HG03520 (cell line): ENCODE measurements at regions not wholly inside any gene's neighbourhood (a gene's known extent, or its start where the extent isn't known, plus 50 kb on each side); places are given as distances from the start of the nearest gene placed in this dataset.
"Not testable (repeated sequence)": the region's sequence is repeated elsewhere in the genome, so short reads cannot be mapped to it uniquely, and the experiment has no call there.

Experiments
- ATAC-seq: cut with Tn5 transposase; IDR thresholded peaks from one replicate; pipeline ENCODE4 v1.9.1; 2021; ENCODE audit warnings: mild to moderate bottlenecking, moderate library complexity; ENCODE audit not compliant: unreplicated experiment

DNA sequence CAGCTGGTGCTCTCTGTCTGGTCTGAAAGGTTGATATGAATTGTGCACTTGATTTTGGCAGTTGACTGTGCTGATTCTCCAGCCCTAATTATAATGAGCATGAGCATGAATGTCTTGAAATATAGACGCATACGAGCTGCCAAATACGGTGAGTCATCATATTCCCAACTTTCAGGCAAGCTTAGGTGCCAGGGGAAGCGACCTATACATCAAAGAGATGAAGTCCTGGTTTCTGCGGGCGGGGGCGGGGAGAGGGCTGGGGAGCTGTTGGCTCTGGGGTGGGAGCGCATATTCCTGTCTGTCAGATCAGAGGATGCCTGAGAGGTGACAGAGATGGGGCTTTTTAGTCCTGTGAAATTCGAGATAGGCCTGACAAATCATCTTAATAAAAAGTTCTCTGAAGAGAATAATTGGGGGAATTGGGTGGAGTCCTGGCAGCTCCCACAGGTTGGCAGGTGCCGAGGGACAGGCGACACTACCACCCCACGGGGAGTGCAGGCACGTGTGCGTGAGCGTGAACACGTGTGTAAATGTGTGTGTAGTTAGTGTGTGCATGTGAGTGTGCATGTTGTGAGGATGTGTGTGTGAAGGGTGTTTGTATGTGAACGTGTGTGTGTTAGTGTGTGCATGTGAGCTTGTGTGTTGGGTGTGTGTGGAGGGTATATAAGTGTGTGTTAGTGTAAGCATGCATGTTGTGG lies 865.3 kb downstream of the TBC1D22A start:
- ATAC-seq: no peak

DNA sequence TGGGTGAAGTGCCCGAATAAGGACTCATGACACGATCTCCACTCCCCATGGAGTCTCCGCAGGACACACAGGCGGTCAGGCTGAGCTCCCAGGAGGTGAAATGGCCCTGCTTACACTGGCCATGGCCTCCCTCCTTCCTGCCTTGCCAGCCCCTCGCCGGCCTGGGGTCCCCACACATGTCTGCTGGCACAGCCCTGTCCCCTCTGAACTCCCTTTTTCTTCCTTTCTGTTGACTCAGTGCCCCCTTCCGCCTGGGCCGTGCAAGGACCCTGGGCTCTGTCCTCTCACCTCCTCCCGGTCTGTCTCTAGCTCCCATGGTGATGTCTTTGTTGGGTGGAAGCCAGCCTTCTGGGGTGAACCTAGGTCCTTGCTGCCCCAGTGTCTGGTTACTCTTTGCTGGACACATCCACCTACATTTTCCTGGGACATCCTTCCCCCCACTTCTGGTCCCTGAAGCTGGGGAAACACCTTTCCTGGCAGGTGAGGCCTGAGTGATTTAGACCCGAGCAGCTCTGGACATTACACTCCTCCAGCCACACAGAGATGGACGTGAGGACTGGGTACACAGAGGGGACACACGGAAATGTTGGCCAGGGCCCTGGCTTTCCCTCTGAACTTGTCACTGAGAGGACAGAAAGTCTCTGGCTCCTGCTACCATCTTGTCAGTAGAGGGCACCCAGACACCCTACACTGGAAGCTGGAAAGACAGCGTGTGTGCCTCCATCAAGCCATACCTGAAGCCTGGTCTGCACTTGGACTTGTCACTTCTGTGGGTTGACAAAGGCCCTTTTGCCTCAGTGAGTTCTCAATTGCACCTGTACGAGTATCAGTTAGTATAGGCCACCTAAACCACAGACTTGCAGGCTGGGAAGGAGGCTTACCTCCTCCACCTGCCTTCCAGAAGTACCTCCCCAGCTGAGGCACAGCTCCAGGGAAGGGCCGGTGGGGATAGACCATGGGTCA lies 864.3 kb downstream of the TBC1D22A start:
- ATAC-seq: no peak

DNA sequence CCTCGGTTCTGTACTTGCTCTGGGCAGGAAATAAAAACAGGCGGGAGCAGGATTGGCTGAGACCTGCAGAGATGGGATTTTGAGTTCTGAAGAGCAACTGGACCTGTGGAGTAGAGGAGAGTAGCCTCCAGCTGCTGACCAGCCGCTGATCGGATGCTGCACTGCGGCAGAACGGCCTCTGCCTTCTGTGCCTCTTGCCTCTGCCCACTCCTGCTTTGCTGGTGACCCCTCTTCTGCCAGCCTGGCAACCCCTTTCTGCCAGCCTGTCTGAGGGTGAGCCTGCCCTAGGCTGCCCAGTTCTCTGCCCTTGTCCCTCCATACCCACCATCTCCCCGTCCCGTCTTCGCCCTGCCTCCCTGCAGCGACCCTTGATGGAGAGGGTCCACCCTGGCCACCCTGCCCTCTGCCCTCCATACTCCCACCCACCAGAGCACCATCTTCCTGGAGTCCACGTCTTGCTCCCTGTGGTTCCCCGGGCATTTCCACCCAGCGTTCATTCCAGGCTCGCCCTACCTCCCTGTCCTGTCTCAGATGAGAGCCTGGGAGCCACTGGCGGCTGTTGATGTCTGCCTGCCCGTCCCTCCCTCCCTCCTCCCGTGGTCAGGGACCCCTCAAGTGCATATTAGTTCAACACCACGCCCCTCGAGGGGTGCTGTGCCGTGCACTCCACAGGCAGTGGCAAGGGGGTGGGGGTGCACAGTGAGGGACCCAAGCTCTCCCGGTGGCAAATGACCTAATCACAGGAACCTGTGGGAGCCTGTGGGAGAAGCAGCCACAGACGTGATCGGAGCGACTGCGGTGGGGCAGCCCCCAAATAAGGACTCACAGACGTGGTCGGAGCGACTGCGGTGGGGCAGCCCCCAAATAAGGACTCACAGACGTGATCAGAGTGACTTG lies 863.3 kb downstream of the TBC1D22A start:
- ATAC-seq: no peak

DNA sequence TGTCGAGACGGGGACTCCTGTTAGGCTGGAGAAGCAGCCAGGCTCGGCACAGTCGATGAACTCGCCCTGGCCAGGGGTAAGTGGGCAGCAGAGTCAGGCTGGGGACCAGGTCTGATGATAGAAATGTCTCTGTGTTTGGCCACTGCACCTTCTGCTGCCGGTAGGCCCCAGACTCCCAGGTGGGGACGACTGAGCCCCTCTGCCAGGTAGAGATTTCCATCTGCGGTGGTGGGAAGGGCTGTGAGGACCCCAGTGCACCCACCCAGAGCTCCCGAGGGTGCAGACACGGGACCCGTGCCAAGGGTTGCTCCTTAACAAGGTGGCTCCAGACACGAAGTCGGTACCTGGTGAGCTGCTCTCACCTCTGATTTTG lies 862.5 kb downstream of the TBC1D22A start:
- ATAC-seq: no peak

DNA sequence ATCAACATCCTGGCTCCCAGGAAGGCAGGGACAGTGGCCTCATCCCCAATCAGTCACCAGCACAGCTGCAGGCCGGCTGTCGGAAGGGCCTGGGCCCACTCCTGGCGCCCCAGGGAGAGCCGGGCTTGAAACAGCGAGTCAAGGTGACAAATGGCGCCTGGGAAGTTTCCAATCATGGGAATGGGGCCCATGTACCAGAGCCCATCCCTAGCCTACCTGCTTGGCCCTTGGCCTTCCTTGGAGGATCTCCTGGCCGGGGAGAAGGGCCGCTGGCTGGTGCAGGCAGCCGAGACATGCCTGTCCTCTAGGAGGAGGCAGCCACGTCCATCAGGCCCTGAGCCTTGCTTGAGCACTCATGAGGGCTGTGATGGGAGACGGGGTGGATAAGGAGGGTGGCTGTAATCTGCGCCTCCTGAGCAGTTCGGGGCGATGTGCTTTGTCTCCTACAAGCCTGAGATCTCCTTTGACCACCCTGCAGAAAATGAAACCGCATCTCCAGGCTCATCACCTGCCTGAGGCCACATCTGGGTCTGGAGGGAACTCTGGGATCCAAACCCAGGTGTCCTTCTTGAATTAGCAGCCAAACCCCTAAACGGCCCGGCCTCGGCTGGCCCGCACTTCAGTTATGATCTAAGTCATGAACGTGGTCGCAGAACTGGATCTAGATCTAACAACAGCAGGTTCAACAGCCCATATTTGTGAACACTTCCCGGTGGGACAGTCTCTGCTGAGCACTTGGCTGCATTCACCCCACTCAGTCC lies 862.0 kb downstream of the TBC1D22A start:
- no peak for ATAC-seq

DNA sequence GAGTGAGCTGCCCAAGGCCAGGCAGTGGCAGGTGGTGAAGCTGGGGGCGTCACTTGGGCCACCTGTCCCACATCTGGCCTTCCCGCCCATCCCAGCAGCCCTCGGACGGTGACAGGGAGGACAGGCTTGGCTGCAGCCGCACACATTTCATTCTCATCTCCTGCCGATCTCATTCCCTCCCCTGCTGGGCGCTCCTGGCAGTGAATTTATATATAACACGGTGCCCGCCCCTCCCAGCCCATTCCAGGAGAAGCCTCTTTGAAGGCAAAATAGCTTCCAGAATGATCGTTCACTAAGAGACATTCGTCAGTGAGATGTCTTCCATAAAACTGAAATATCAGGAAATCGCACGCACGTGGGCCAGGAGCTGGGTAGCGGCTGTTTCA lies 861.3 kb downstream of the TBC1D22A start:
- ATAC-seq: no peak

DNA sequence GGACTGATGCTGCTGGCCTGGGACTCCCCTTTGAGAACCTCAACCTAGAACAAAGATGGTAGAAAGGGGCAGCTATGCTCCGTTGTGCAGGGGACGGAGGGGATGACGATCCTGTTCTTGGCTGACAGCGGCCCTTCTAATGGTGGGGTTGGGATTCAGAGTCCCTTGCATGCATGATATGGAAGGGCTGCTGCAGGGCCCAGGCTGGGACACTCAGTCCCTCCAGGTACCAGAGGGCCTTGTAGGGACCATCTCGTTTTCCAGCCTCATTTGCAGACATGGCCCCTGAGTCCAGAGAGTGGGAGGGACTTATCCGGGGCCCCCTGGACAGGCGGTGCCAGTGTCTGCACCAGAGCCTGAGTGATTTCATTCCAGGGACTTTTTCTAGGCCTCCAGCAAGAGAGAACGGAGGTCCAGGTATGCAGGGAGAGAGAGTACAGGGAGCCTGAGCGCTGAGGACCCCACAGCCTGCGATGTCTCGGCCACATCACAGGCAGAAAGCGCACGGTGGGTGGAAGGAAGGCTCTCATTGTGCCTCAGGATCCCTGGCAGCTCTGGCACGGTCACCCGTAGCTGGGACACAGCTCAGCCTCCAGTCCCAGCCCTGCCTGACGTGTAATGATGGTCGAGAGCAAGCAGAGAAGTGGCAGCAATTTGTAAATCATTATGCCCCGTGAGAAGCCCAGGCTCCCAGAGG lies 860.8 kb downstream of the TBC1D22A start:
- no peak for ATAC-seq

DNA sequence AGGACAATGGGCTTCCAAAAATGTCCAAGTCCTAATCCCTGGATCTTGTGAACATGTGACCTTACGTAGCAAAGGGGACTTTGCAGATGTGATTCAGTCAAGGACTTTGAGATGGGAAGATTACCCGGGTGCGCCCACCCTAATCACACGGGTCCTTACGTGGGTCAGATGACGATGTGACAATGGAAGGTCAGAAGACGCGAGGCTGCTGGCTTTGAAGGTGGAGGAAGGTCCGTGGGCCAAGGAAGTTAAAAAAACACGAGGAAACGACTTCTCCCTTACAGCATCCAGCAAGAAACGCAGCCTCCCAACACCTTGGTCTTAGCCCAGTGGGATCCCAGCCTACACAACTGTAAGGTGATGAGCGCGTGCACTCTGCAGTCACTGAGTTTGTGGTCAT lies 860.1 kb downstream of the TBC1D22A start:
- ATAC-seq: no peak

DNA sequence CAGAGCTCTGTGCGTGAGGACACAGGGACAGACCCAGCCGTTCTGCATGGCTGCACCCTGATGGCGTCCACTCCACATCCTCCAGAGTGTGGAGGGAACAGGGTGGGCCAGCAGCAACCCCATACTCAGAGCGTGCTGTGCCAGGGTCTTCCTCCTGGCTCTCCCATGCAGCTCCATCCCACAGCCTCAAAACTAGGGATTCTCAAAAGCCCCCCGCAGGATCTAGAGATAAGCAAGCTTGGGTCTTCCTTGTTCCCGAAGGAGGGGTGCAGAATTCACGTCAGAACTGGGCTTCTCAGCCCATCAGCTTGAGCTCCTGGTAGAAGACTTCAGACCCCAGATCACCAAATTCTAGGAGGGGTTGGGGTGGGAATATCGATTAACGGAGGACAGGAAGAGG lies 858.8 kb downstream of the TBC1D22A start:
- ATAC-seq: no peak

DNA sequence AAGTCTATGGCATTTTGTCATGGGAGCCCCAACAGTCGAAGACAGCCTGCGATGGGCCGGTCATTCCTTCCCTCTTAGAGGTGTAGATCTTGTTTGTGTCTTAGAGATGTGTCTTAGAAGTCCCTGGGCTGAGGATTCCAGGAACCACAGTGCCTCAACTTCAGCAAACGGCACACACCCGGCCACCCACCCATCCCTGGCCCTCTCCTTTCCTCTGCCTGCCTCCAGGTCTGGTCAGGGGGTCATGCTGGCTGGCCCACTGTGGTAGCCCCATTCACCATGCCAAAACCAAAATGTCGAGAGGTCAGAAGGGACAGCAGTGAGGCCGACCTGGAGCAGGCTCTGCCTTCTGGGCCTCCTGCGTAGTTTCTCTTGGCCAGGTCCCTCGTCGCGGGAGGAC lies 857.9 kb downstream of the TBC1D22A start:
- no peak for ATAC-seq

DNA sequence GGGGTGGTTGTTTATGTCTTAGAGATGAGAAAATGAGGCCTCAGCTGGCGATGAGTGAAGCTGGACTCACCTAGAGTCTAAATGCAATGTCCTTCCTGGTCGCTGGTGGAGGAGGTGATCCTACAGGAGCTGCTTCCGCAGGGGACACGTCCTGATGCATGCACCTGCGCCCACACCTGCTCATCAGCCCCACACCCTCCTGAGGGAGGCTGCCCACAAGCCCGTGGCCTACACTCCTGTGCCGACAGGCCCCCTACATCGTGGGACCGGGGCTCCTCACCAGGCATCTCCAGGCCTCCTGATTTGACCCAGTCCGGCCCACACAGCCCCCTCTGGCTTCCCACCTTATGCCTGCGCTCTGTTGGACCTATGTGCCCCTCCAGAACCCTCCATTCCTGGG lies 857.2 kb downstream of the TBC1D22A start:
- no peak for ATAC-seq

DNA sequence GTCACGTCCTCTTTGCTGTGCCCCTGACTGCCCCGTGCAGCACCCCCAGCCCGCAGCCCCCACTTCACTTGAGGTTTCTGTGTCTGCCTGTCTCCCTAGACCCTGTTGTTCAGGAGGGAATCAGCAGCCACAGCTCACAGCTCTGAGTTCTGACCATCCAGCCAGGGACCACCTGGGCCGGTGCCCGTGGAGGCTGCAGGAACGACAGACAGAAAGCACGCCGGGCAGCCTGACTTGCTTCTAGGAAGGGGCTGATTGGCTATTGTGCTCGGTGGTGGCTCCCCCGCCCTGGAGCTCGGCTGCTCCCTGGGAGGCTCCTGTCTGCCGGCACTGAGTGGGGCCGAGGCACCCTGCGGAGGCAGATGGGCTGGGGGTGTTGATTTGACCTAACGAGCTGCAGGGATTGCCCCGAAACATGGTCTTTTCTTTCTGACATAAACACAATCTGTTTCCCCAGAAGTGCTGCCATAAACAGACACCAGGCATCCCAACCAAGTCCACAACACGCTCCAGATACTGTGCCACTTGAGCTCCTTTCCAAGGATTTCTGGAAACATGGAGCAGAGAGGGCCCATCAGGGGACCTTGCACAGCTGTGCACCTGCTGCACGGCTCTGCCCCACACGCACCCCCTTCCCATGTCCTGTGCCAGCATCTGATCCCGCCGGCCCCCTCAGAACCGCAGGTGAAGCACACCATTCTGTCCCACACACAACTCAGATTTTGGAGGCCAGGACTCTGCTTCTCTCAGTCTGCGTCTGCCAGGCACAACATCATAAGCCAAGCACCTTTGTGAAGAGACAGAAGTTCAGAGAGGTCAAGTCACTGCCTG lies 855.9 kb downstream of the TBC1D22A start:
- no peak for ATAC-seq

DNA sequence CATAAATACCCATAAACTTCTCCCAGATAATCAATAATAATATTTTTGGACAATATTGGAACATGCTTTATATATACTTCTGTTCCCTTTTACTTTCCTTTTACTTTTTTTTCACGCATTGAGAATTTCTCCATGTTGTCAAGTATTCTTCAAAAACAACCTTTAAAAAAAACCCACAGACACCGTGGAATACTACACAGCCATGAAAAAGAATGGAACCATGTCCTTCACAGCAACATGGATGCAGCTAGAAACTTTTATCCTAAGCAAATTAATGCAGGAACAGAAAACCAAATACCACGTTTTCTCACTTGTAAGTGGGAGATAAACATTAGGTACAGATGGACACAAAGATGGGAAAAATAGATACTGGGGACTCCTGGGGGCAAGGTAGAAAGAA lies 854.7 kb downstream of the TBC1D22A start:
- ATAC-seq: no peak

DNA sequence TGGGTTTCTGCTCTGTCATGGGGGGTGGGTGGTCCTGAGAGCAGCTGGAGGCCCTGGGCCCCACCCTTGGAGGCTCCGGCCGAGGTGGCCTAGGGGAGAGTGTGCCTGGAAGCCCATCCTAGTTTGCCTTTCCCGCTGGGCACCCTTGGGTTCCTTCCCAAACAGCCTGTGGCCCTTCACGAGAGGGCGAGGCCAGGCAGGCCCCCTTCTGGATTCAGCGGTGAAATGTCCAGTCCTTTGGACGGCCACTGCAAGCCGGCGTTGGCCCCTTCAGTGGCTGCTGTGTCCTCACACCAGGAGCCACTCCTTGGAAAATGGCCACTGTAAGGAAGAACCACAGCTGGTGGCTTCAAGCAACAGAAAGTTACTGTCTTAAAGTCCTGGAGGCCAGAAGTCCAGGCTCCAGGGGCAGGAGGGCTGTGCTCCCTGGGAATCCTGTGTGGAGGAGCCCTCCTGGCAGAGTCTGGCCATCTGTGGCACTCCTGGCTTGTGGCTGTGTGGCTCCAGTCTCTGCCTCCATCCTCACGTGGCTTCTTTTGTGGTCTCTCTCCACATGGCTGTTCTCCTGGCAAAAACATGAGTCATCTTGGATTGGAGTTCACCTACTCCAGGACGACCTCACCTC lies 854.1 kb downstream of the TBC1D22A start:
- ATAC-seq: no peak

DNA sequence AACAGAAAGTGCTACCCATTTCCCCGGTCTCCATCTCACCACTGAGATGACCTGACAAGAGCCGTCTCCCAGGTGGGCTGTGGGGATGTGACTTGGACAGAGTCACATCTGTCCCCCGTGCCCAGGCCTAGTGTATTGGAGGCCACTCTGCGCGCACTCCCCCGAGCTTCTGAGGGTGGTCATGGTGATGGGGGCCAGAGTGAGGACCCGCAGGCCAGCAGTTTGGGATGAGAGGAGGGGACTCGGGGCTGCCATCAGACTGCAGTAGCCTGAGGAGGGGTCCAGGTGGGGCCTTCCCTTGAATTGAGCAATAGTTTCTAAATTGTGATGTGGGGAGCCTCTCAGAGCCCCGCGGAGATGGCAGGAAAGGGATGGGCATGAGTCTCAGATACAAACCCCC lies 852.6 kb downstream of the TBC1D22A start:
- no peak for ATAC-seq

DNA sequence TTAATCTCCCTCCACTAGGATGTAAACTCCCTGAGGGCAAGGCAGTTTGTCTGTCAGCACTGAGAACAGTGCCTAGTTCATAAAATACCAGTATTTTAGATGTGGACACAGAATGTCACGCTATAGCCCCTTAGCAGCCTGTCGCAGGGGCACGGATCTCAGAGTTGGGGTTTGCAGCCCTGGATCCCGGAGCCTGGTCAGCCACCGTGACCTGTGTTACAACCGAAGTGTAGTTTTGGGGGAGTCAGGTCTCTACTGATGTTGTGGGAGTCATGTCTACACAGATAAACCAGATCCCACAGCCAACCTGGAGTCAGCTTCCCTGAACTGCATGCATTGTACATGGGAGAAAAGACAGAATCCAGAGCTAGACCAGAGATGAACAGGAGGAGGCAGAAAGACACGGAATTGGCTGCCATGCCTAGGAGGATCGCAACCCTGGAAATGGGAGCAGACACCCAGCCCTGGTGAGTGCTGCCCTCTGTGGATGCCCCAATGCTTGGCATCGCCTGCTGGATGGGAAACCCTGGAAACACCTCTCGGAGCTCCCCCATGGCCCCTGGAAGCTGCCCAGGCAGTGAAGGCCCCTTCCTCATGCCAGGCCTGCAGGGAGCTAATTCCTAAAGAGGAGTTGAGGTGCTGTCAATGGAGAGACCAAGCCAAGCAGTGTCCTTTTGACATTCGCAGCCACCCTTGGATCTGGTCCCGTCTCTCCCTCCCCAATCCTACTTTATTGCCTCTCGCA lies 851.3 kb downstream of the TBC1D22A start:
- no peak for ATAC-seq

DNA sequence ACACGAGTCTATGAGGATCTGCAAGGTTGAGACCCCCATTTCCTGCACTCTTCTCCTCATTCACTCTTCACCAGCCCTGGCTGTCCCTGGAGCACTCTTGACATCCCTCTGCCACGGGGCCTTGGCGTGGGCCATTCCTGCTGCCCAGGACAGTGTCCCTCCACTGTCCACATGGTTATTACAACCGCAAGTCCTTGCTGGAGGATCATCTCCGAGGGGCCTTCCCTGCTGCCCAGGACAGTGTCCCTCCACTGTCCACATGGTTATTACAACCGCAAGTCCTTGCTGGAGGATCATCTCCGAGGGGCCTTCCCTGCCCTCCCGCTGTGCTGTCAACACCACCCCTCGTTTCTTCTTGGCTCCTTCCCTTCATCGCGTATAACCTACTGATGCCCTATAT lies 850.7 kb downstream of the TBC1D22A start:
- not testable (repeated sequence) for ATAC-seq
